ENCODE measurements at regions not wholly inside any gene's neighbourhood (a gene's known extent, or its start where the extent isn't known, plus 50 kb on each side); places are given as distances from the start of the nearest gene placed in this dataset.

GRCh38 chr18:45201029-45201428 lies 414.2 kb upstream of the SLC14A2 start:
- Histone ChIP-seq H3K9me2 (ENCODE audit: insufficient read depth, low read length) (no peaks in the 10 kb centered on the region), H2AFZ (ENCODE audit: low read length) (no peak overlapping the region), H3K4me2 (ENCODE audit: low read length) (no peak overlapping the region), H3K36me3 (ENCODE audit: insufficient read depth, low read length) (no peaks in the 10 kb centered on the region), H3K9me3 (ENCODE audit: low read length) (no peaks in the 10 kb centered on the region), H3K27ac (ENCODE audit: low read depth, low read length, poor library complexity, severe bottlenecking) (no peak overlapping the region), H3K79me2 (ENCODE audit: insufficient read depth, low read depth, low read length) (no peaks in the 10 kb centered on the region), H3K4me3 (ENCODE audit: low read depth, low read length, poor library complexity, severe bottlenecking) (no peak overlapping the region), H3K4me1 (ENCODE audit: insufficient read depth, low read length, poor library complexity, severe bottlenecking) (no peaks in the 10 kb centered on the region), H4K20me1 (ENCODE audit: insufficient read depth, low read length) (no peaks in the 10 kb centered on the region)
- no TSS peak for BruUV-seq (replicated peaks)
- ChIA-PET CTCF (ENCODE audit: unreplicated experiment) (no interaction called here), POLR2A (no interaction called here)
- TF ChIP-seq EZH2phosphoT487 (IDR thresholded peaks at IDR 0.05; ENCODE audit: borderline replicate concordance, low read depth, low read length) (no peak), CTCF (conservative IDR thresholded peaks at IDR 0.05; ENCODE audit: low read length) (no peak)
- intact Hi-C loops (cut with micrococcal nuclease; ENCODE audit: unreplicated experiment): no loop called here
- no peak for DNase-seq (ENCODE audit: low spot score)

- Histone ChIP-seq H3K27ac (ENCODE audit: low read depth, low read length, poor library complexity, severe bottlenecking) (no peak overlapping the region), H4K20me1 (ENCODE audit: insufficient read depth, low read length) (no peaks in the 10 kb centered on the region), H3K4me1 (ENCODE audit: insufficient read depth, low read length, poor library complexity, severe bottlenecking) (no peaks in the 10 kb centered on the region), H3K4me3 (ENCODE audit: low read depth, low read length, poor library complexity, severe bottlenecking) (no peak overlapping the region), H3K4me2 (ENCODE audit: low read length) (no peak overlapping the region), H3K9me2 (ENCODE audit: insufficient read depth, low read length) (no peaks in the 10 kb centered on the region), H3K36me3 (ENCODE audit: insufficient read depth, low read length) (no peaks in the 10 kb centered on the region), H2AFZ (ENCODE audit: low read length) (no peak overlapping the region), H3K79me2 (ENCODE audit: insufficient read depth, low read depth, low read length) (no peaks in the 10 kb centered on the region), H3K9me3 (ENCODE audit: low read length) (no peaks in the 10 kb centered on the region)
- BruUV-seq (replicated peaks): no TSS peak
- no peak for DNase-seq (ENCODE audit: low spot score)
- CTCF ChIA-PET (ENCODE audit: unreplicated experiment): no interaction called here
- intact Hi-C loops (cut with micrococcal nuclease; ENCODE audit: unreplicated experiment): no loop called here
- TF ChIP-seq EZH2phosphoT487 (IDR thresholded peaks at IDR 0.05; ENCODE audit: borderline replicate concordance, low read depth, low read length): no peak
- TF ChIP-seq CTCF (conservative IDR thresholded peaks at IDR 0.05; ENCODE audit: low read length): no peak
- POLR2A ChIA-PET: no interaction called here
Measured at GRCh38 chr18:45201489-45201888, 413.8 kb upstream of the SLC14A2 start.

GRCh38 chr18:45202061-45202460 lies 413.2 kb upstream of the SLC14A2 start:
- no peak overlapping the region for H3K4me3 ChIP-seq (ENCODE audit: low read depth, low read length, poor library complexity, severe bottlenecking)
- H3K9me2 ChIP-seq (ENCODE audit: insufficient read depth, low read length): no peaks in the 10 kb centered on the region
- H3K36me3 ChIP-seq (ENCODE audit: insufficient read depth, low read length): no peaks in the 10 kb centered on the region
- H3K27ac ChIP-seq (ENCODE audit: low read depth, low read length, poor library complexity, severe bottlenecking): no peak overlapping the region
- CTCF ChIA-PET (ENCODE audit: unreplicated experiment): no interaction called here
- POLR2A ChIA-PET: interaction anchor here (0.5 kb wide), 1 partner anchor 20 kb away, joined by 3 read pairs; no protein-coding TSS in a partner anchor
- no peaks in the 10 kb centered on the region for H3K4me1 ChIP-seq (ENCODE audit: insufficient read depth, low read length, poor library complexity, severe bottlenecking)
- TF ChIP-seq EZH2phosphoT487 (IDR thresholded peaks at IDR 0.05; ENCODE audit: borderline replicate concordance, low read depth, low read length): no peak
- no peak for TF ChIP-seq CTCF (conservative IDR thresholded peaks at IDR 0.05; ENCODE audit: low read length)
- H3K79me2 ChIP-seq (ENCODE audit: insufficient read depth, low read depth, low read length): no peaks in the 10 kb centered on the region
- no peaks in the 10 kb centered on the region for H4K20me1 ChIP-seq (ENCODE audit: insufficient read depth, low read length)
- DNase-seq (ENCODE audit: low spot score): no peak
- BruUV-seq (replicated peaks): no TSS peak
- intact Hi-C loops (cut with micrococcal nuclease; ENCODE audit: unreplicated experiment): no loop called here
- H3K4me2 ChIP-seq (ENCODE audit: low read length): no peak overlapping the region
- H2AFZ ChIP-seq (ENCODE audit: low read length): no peak overlapping the region
- no peaks in the 10 kb centered on the region for H3K9me3 ChIP-seq (ENCODE audit: low read length)
